WTC11 (cell line): ENCODE measurements at regions not wholly inside any gene's neighbourhood (a gene's known extent, or its start where the extent isn't known, plus 50 kb on each side); places are given as distances from the start of the nearest gene placed in this dataset.

Experiments
- ATAC-seq: fragments of 200-7000 bp; cut with Tn5 transposase; 2 replicates; pipeline ENCODE4 v1.10.0; 2021; ENCODE audit warnings: mild to moderate bottlenecking, moderate library complexity
- CTCF ChIA-PET: fragments of 300-600 bp; sonication (Branson Sonifier 250); formaldehyde crosslinking; loops from one replicate; lab custom pipeline; 2021; ENCODE audit warnings: antibody characterized with exemption; lab: Charles Lee
- POLR2A ChIA-PET: fragments of 350-600 bp; sonication (Branson Sonifier 250); formaldehyde crosslinking; loops from one replicate; lab custom pipeline; 2021; ENCODE audit warnings: antibody characterized with exemption; lab: Charles Lee
- DNase-seq: peaks from one replicate; pipeline ENCODE4 v3.0.0; 2021; ENCODE audit warnings: low spot score
- H3K27ac Mint-ChIP-seq: 2 replicates; pipeline ENCODE4 v1.8.0; 2021; ENCODE audit warnings: mixed read lengths
- H3K27me3 Mint-ChIP-seq: 2 replicates; pipeline ENCODE4 v1.8.0; 2021; ENCODE audit warnings: low read depth, mild to moderate bottlenecking, moderate library complexity, mixed read lengths
- H3K36me3 Mint-ChIP-seq: 2 replicates; pipeline ENCODE4 v1.8.0; 2021; ENCODE audit warnings: mixed read lengths
- H3K4me1 Mint-ChIP-seq: 2 replicates; pipeline ENCODE4 v1.8.0; 2022; ENCODE audit warnings: mixed read lengths
- H3K4me3 Mint-ChIP-seq: 2 replicates; pipeline ENCODE4 v1.8.0; 2021; ENCODE audit warnings: mild to moderate bottlenecking, moderate library complexity, mixed read lengths
- H3K9me3 Mint-ChIP-seq: 2 replicates; pipeline ENCODE4 v1.8.0; 2021; ENCODE audit warnings: mixed read lengths
- ATF1 ChIP-seq: sonication (generic); formaldehyde crosslinking; IDR thresholded peaks from 2 replicates; pipeline ENCODE4 v1.8.1; 2023; ENCODE audit warnings: mild to moderate bottlenecking, moderate library complexity, missing genetic modification reagents
- ELF4 ChIP-seq: sonication (generic); formaldehyde crosslinking; IDR thresholded peaks from 2 replicates; pipeline ENCODE4 v1.8.1; 2022; ENCODE audit warnings: low read depth, mild to moderate bottlenecking, moderate library complexity, missing genetic modification reagents
- FOXJ3 ChIP-seq: sonication (generic); formaldehyde crosslinking; IDR thresholded peaks from 2 replicates; pipeline ENCODE4 v1.9.0; 2021; ENCODE audit warnings: missing genetic modification reagents, mild to moderate bottlenecking, borderline replicate concordance
- HMGA2 ChIP-seq: fragments of 250-450 bp; sonication (Bioruptor Pico); IDR thresholded peaks from 2 replicates; pipeline ENCODE4 v1.4.0; 2021; ENCODE audit warnings: mild to moderate bottlenecking, moderate library complexity
- MYBL2 ChIP-seq: sonication (generic); formaldehyde crosslinking; IDR thresholded peaks from 2 replicates; pipeline ENCODE4 v1.8.1; 2023; ENCODE audit warnings: mild to moderate bottlenecking, moderate library complexity, missing genetic modification reagents
- NR1H2 ChIP-seq: sonication (generic); formaldehyde crosslinking; IDR thresholded peaks from 2 replicates; pipeline ENCODE4 v1.9.0; 2021; ENCODE audit warnings: mild to moderate bottlenecking, moderate library complexity, missing genetic modification reagents
- RORB ChIP-seq: fragments of 250-450 bp; sonication (Bioruptor Pico); IDR thresholded peaks from 2 replicates; pipeline ENCODE4 v1.9.0; 2021; ENCODE audit warnings: mild to moderate bottlenecking
- SMAD4 ChIP-seq: sonication (generic); formaldehyde crosslinking; IDR thresholded peaks from 2 replicates; pipeline ENCODE4 v1.8.0; 2022; ENCODE audit warnings: mild to moderate bottlenecking, missing genetic modification reagents
- TEAD1 ChIP-seq: sonication (generic); formaldehyde crosslinking; IDR thresholded peaks from 2 replicates; pipeline ENCODE4 v1.8.0; 2022; ENCODE audit warnings: mild to moderate bottlenecking, missing genetic modification reagents
- TP53 ChIP-seq: sonication (generic); formaldehyde crosslinking; IDR thresholded peaks from 2 replicates; pipeline ENCODE4 v1.8.1; 2023; ENCODE audit warnings: mild to moderate bottlenecking, missing genetic modification reagents
- ZBTB21 ChIP-seq: sonication (generic); formaldehyde crosslinking; IDR thresholded peaks from 2 replicates; pipeline ENCODE4 v1.8.1; 2023; ENCODE audit warnings: mild to moderate bottlenecking, missing genetic modification reagents, borderline replicate concordance
- ZNF138 ChIP-seq: sonication (generic); formaldehyde crosslinking; conservative IDR thresholded peaks from 2 replicates; pipeline ENCODE4 v1.8.1; 2022; ENCODE audit warnings: mild to moderate bottlenecking, moderate library complexity, missing genetic modification reagents
- ZNF263 ChIP-seq: sonication (generic); formaldehyde crosslinking; IDR thresholded peaks from 2 replicates; pipeline ENCODE4 v1.8.1; 2022; ENCODE audit warnings: low read depth, mild to moderate bottlenecking, moderate library complexity, missing genetic modification reagents
- ZNF317 ChIP-seq: sonication (generic); formaldehyde crosslinking; IDR thresholded peaks from 2 replicates; pipeline ENCODE4 v1.8.1; 2023; ENCODE audit warnings: low read depth, mild to moderate bottlenecking, moderate library complexity, missing genetic modification reagents, borderline replicate concordance
- ZNF396 ChIP-seq: fragments of 250-450 bp; sonication (Bioruptor Pico); IDR thresholded peaks from 2 replicates; pipeline ENCODE4 v1.8.0; 2021; ENCODE audit warnings: mild to moderate bottlenecking, moderate library complexity, borderline replicate concordance
- ZNF671 ChIP-seq: fragments of 250-450 bp; sonication (Bioruptor Pico); IDR thresholded peaks from 2 replicates; pipeline ENCODE4 v1.8.0; 2021; ENCODE audit warnings: mild to moderate bottlenecking
- TF ChIP-seq, protein P1 (sequence below): sonication (generic); formaldehyde crosslinking; IDR thresholded peaks from 2 replicates; pipeline ENCODE4 v1.8.0; 2022; ENCODE audit warnings: mild to moderate bottlenecking, missing genetic modification reagents
- TF ChIP-seq, protein P2 (sequence below): fragments of 250-450 bp; sonication (Bioruptor Pico); IDR thresholded peaks from 2 replicates; pipeline ENCODE4 v1.9.0; 2021; ENCODE audit warnings: mild to moderate bottlenecking
- TF ChIP-seq, protein P3 (sequence below): sonication (generic); formaldehyde crosslinking; IDR thresholded peaks from 2 replicates; pipeline ENCODE4 v1.8.0; 2022; ENCODE audit warnings: mild to moderate bottlenecking, missing genetic modification reagents
- TF ChIP-seq, protein P4 (sequence below): sonication (generic); formaldehyde crosslinking; IDR thresholded peaks from 2 replicates; pipeline ENCODE4 v1.8.1; 2022; ENCODE audit warnings: low read depth, mild to moderate bottlenecking, moderate library complexity, missing genetic modification reagents, borderline replicate concordance
- TF ChIP-seq, protein P5 (sequence below): sonication (generic); formaldehyde crosslinking; IDR thresholded peaks from 2 replicates; pipeline ENCODE4 v1.8.1; 2022; ENCODE audit warnings: mild to moderate bottlenecking, missing genetic modification reagents, moderate library complexity, borderline replicate concordance
- TF ChIP-seq, protein P6 (sequence below): fragments of 200-600 bp; IDR thresholded peaks from 2 replicates; pipeline ENCODE4 v1.8.0; 2022; ENCODE audit warnings: antibody characterized with exemption
- TF ChIP-seq, protein P7 (sequence below): sonication (generic); formaldehyde crosslinking; conservative IDR thresholded peaks from 2 replicates; pipeline ENCODE4 v1.8.1; 2022; ENCODE audit warnings: mild to moderate bottlenecking, missing genetic modification reagents
- TF ChIP-seq, protein P8 (sequence below): sonication (generic); formaldehyde crosslinking; IDR thresholded peaks from 2 replicates; pipeline ENCODE4 v1.8.0; 2022; ENCODE audit warnings: mild to moderate bottlenecking, missing genetic modification reagents

DNA sequence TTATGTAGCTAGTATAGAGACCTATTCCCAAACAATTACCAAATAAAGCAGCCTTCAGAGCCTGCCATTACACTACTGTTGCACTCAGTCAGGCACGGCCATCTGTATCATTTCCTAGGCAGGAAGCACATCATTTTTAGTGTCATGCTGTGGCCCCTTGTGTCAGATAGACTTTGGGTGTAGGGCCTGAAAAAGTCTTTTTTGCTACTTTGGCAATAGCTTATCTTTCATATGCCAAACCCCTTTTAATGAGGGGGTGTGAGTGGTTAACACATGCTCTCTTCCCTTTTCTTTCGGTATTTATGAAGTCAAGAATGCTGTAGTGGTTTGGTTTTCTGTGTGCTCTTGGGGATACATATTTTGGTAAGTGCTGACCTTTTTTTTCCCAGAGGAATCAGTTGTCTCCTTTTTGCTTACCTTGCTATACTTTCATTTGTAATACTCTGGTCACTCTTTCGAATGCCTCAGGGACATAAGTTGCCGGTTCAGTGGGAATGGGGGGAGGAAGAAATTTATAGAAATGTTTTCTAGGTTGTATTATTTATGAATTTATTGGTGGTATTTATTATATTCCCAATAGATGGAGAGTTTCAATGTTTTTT lies 209.8 kb downstream of the CSNK1G3 start:
- ChIA-PET CTCF (no interaction called here), POLR2A (no interaction called here)
- Mint-ChIP-seq H3K36me3 (0 out of 2 replicates have a peak, but pooled peaks cover 6% of the 10 kb centered on the region), H3K9me3 (peaks cover 19% of the 10 kb centered on the region), H3K27ac (no peak overlapping the region), H3K4me1 (no peaks in the 10 kb centered on the region), H3K4me3 (no peak overlapping the region), H3K27me3 (no peaks in the 10 kb centered on the region)
- no peak for DNase-seq
- TF ChIP-seq, protein P1, sequence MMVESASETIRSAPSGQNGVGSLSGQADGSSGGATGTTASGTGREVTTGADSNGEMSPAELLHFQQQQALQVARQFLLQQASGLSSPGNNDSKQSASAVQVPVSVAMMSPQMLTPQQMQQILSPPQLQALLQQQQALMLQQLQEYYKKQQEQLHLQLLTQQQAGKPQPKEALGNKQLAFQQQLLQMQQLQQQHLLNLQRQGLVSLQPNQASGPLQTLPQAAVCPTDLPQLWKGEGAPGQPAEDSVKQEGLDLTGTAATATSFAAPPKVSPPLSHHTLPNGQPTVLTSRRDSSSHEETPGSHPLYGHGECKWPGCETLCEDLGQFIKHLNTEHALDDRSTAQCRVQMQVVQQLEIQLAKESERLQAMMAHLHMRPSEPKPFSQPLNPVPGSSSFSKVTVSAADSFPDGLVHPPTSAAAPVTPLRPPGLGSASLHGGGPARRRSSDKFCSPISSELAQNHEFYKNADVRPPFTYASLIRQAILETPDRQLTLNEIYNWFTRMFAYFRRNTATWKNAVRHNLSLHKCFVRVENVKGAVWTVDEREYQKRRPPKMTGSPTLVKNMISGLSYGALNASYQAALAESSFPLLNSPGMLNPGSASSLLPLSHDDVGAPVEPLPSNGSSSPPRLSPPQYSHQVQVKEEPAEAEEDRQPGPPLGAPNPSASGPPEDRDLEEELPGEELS (CRISPR knock-in tag), result no peak
- TF ChIP-seq FOXJ3 (CRISPR knock-in tag) (no peak), TEAD1 (CRISPR knock-in tag) (no peak), ZNF138 (CRISPR knock-in tag) (no peak), ATF1 (CRISPR knock-in tag) (no peak), ZNF317 (CRISPR knock-in tag) (no peak), SMAD4 (CRISPR knock-in tag) (no peak), RORB (CRISPR knock-in tag) (no peak), MYBL2 (CRISPR knock-in tag) (no peak), ZNF396 (CRISPR knock-in tag) (no peak), TP53 (CRISPR knock-in tag) (no peak), ZNF263 (CRISPR knock-in tag) (no peak), ZBTB21 (CRISPR knock-in tag) (no peak), ZNF671 (CRISPR knock-in tag) (no peak), HMGA2 (no peak)
- TF ChIP-seq, protein P2, sequence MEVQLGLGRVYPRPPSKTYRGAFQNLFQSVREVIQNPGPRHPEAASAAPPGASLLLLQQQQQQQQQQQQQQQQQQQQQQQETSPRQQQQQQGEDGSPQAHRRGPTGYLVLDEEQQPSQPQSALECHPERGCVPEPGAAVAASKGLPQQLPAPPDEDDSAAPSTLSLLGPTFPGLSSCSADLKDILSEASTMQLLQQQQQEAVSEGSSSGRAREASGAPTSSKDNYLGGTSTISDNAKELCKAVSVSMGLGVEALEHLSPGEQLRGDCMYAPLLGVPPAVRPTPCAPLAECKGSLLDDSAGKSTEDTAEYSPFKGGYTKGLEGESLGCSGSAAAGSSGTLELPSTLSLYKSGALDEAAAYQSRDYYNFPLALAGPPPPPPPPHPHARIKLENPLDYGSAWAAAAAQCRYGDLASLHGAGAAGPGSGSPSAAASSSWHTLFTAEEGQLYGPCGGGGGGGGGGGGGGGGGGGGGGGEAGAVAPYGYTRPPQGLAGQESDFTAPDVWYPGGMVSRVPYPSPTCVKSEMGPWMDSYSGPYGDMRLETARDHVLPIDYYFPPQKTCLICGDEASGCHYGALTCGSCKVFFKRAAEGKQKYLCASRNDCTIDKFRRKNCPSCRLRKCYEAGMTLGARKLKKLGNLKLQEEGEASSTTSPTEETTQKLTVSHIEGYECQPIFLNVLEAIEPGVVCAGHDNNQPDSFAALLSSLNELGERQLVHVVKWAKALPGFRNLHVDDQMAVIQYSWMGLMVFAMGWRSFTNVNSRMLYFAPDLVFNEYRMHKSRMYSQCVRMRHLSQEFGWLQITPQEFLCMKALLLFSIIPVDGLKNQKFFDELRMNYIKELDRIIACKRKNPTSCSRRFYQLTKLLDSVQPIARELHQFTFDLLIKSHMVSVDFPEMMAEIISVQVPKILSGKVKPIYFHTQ, result no peak
- TF ChIP-seq, protein P3, sequence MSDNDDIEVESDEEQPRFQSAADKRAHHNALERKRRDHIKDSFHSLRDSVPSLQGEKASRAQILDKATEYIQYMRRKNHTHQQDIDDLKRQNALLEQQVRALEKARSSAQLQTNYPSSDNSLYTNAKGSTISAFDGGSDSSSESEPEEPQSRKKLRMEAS, result no peak
- TF ChIP-seq, protein P4, sequence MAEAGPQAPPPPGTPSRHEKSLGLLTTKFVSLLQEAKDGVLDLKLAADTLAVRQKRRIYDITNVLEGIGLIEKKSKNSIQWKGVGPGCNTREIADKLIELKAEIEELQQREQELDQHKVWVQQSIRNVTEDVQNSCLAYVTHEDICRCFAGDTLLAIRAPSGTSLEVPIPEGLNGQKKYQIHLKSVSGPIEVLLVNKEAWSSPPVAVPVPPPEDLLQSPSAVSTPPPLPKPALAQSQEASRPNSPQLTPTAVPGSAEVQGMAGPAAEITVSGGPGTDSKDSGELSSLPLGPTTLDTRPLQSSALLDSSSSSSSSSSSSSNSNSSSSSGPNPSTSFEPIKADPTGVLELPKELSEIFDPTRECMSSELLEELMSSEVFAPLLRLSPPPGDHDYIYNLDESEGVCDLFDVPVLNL, result no peak
- TF ChIP-seq, protein P5, sequence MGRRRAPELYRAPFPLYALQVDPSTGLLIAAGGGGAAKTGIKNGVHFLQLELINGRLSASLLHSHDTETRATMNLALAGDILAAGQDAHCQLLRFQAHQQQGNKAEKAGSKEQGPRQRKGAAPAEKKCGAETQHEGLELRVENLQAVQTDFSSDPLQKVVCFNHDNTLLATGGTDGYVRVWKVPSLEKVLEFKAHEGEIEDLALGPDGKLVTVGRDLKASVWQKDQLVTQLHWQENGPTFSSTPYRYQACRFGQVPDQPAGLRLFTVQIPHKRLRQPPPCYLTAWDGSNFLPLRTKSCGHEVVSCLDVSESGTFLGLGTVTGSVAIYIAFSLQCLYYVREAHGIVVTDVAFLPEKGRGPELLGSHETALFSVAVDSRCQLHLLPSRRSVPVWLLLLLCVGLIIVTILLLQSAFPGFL (CRISPR knock-in tag), result no peak
- no peak for ATAC-seq

DNA sequence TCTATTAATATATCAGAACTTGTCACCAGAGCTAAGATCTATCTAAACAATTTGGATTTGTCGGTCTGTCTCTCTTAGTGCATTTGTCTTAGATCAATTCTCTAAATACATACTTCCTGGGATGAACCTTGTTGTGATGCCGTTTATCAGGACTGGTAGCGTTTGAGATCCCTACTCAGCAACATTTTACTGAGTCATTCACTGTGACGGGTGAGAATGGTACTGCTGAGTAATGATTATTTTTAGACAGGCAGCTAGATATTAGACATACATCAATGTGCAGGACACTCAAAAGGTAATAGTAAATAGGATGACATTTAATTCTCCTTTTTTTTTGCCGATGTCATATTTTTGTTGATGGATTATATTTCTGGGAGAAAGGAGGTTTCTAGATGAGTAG lies 209.0 kb downstream of the CSNK1G3 start:
- Mint-ChIP-seq H3K27me3 (no peaks in the 10 kb centered on the region), H3K36me3 (no peaks in the 10 kb centered on the region), H3K4me3 (no peak overlapping the region), H3K27ac (no peak overlapping the region), H3K9me3 (peaks cover 16% of the 10 kb centered on the region), H3K4me1 (no peaks in the 10 kb centered on the region)
- ChIA-PET CTCF (no interaction called here), POLR2A (no interaction called here)
- DNase-seq, result no peak
- no peak for ATAC-seq
- TF ChIP-seq, protein P6, sequence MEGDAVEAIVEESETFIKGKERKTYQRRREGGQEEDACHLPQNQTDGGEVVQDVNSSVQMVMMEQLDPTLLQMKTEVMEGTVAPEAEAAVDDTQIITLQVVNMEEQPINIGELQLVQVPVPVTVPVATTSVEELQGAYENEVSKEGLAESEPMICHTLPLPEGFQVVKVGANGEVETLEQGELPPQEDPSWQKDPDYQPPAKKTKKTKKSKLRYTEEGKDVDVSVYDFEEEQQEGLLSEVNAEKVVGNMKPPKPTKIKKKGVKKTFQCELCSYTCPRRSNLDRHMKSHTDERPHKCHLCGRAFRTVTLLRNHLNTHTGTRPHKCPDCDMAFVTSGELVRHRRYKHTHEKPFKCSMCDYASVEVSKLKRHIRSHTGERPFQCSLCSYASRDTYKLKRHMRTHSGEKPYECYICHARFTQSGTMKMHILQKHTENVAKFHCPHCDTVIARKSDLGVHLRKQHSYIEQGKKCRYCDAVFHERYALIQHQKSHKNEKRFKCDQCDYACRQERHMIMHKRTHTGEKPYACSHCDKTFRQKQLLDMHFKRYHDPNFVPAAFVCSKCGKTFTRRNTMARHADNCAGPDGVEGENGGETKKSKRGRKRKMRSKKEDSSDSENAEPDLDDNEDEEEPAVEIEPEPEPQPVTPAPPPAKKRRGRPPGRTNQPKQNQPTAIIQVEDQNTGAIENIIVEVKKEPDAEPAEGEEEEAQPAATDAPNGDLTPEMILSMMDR, result no peak
- TF ChIP-seq ELF4 (CRISPR knock-in tag) (no peak), NR1H2 (CRISPR knock-in tag) (no peak)
- TF ChIP-seq, protein P7, sequence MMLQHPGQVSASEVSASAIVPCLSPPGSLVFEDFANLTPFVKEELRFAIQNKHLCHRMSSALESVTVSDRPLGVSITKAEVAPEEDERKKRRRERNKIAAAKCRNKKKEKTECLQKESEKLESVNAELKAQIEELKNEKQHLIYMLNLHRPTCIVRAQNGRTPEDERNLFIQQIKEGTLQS (CRISPR knock-in tag), result no peak
- TF ChIP-seq, protein P8, sequence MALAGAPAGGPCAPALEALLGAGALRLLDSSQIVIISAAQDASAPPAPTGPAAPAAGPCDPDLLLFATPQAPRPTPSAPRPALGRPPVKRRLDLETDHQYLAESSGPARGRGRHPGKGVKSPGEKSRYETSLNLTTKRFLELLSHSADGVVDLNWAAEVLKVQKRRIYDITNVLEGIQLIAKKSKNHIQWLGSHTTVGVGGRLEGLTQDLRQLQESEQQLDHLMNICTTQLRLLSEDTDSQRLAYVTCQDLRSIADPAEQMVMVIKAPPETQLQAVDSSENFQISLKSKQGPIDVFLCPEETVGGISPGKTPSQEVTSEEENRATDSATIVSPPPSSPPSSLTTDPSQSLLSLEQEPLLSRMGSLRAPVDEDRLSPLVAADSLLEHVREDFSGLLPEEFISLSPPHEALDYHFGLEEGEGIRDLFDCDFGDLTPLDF (CRISPR knock-in tag), result no peak
